IMR-90 (cell line): ENCODE measurements at regions not wholly inside any gene's neighbourhood (a gene's known extent, or its start where the extent isn't known, plus 50 kb on each side); places are given as distances from the start of the nearest gene placed in this dataset.

Source experiments
- ATAC-seq: fragments of 200-7000 bp; cut with Tn5 transposase; 2 replicates; pipeline ENCODE4 v1.9.1; 2020; ENCODE audit warnings: low read depth, mild to moderate bottlenecking, moderate library complexity
- BruUV-seq: library from RNA; stranded (reverse); fragments of 400-500 nt; replicated peaks from 2 replicates; lab custom pipeline; 2021; lab: Mats Ljungman, UMichigan
- CTCF ChIA-PET: fragments of 300-600 bp; formaldehyde crosslinking; extraction: SDS; loops from one replicate; lab custom pipeline; 2021; ENCODE audit warnings: antibody characterized with exemption; lab: Yijun Ruan, JAX
- POLR2A ChIA-PET: fragments of 300-600 bp; sonication (Branson Sonifier 250); formaldehyde crosslinking; loops from one replicate; lab custom pipeline; 2022; ENCODE audit warnings: antibody characterized with exemption; ENCODE audit not compliant: unreplicated experiment; lab: Charles Lee
- DNase-seq: peaks from one replicate; pipeline ENCODE4 v3.0.0; 2013
- H2AFZ ChIP-seq: replicated peaks from 2 replicates; pipeline ENCODE3; 2013; ENCODE audit warnings: low read length, mild to moderate bottlenecking; ENCODE audit not compliant: poor library complexity
- H2AK5ac ChIP-seq: 2 replicates; pipeline ENCODE4 v1.6.1; 2013; ENCODE audit warnings: low read depth, low read length, inconsistent platforms
- H2AK9ac ChIP-seq: replicated peaks from 2 replicates; pipeline ENCODE3; 2013; ENCODE audit warnings: mild to moderate bottlenecking, low read depth, low read length, moderate library complexity; ENCODE audit not compliant: poor library complexity
- H2BK120ac ChIP-seq: 2 replicates; pipeline ENCODE4 v1.6.1; 2013; ENCODE audit warnings: low read depth, low read length, inconsistent platforms
- H2BK15ac ChIP-seq: 3 replicates; pipeline ENCODE4 v1.6.1; 2013; ENCODE audit warnings: low read depth, low read length, inconsistent platforms
- H2BK20ac ChIP-seq: 2 replicates; pipeline ENCODE4 v1.6.1; 2013; ENCODE audit warnings: low read depth, mild to moderate bottlenecking, inconsistent platforms, low read length, moderate library complexity
- H2BK5ac ChIP-seq: 2 replicates; pipeline ENCODE4 v1.6.1; 2013; ENCODE audit warnings: mild to moderate bottlenecking, low read depth, low read length, inconsistent platforms; ENCODE audit not compliant: poor library complexity, severe bottlenecking
- H3K14ac ChIP-seq: replicated peaks from 2 replicates; pipeline ENCODE4 v1.6.1; 2013; ENCODE audit warnings: low read depth, low read length, inconsistent platforms
- H3K18ac ChIP-seq: 2 replicates; pipeline ENCODE4 v1.6.1; 2013; ENCODE audit warnings: low read depth, low read length, control low read depth
- H3K23ac ChIP-seq: 2 replicates; pipeline ENCODE4 v1.6.1; 2013; ENCODE audit warnings: low read depth, low read length, inconsistent platforms
- H3K27ac ChIP-seq: 2 replicates; pipeline ENCODE4 v1.5.1; 2013; ENCODE audit warnings: mild to moderate bottlenecking, control low read depth, low read length; ENCODE audit not compliant: insufficient read depth
- H3K27me3 ChIP-seq: 2 replicates; pipeline ENCODE4 v1.6.1; 2013; ENCODE audit warnings: low read length; ENCODE audit not compliant: control insufficient read depth, insufficient read depth
- H3K36me3 ChIP-seq: 2 replicates; pipeline ENCODE4 v1.6.1; 2013; ENCODE audit warnings: low read length, mixed read lengths; ENCODE audit not compliant: control insufficient read depth, insufficient read depth
- H3K4ac ChIP-seq: 2 replicates; pipeline ENCODE4 v1.6.1; 2013; ENCODE audit warnings: low read depth, low read length, inconsistent platforms
- H3K4me1 ChIP-seq: 2 replicates; pipeline ENCODE4 v1.6.1; 2013; ENCODE audit warnings: low read length, mixed read lengths; ENCODE audit not compliant: control insufficient read depth, insufficient read depth
- H3K4me2 ChIP-seq: 2 replicates; pipeline ENCODE4 v1.6.1; 2013; ENCODE audit warnings: low read depth, mild to moderate bottlenecking, control low read depth, low read length, moderate library complexity
- H3K4me3 ChIP-seq: 2 replicates; pipeline ENCODE4 v1.5.1; 2013; ENCODE audit warnings: low read depth, mild to moderate bottlenecking, control low read depth, low read length, moderate library complexity; ENCODE audit not compliant: insufficient read depth
- H3K56ac ChIP-seq: 2 replicates; pipeline ENCODE4 v1.6.1; 2013; ENCODE audit warnings: low read length, inconsistent platforms; ENCODE audit not compliant: insufficient read depth; ENCODE audit errors: extremely low read depth
- H3K79me1 ChIP-seq, 2 experiments: 2 replicates each; pipeline ENCODE4 v1.6.1; 2013; ENCODE audit warnings: low read length in 2 of 2, inconsistent platforms in 1 of 2, low read depth in 1 of 2
- H3K9ac ChIP-seq: 2 replicates; pipeline ENCODE4 v1.6.1; 2013; ENCODE audit warnings: low read depth, low read length, control low read depth
- H3K9me1 ChIP-seq: 2 replicates; pipeline ENCODE4 v1.6.1; 2013; ENCODE audit warnings: low read length, inconsistent platforms; ENCODE audit not compliant: insufficient read depth
- H3K9me3 ChIP-seq: 2 replicates; pipeline ENCODE4 v1.6.1; 2013; ENCODE audit warnings: low read length; ENCODE audit not compliant: control insufficient read depth, insufficient read depth
- H4K20me1 ChIP-seq: 2 replicates; pipeline ENCODE4 v1.6.1; 2013; ENCODE audit warnings: low read length, inconsistent platforms; ENCODE audit not compliant: insufficient read depth
- H4K5ac ChIP-seq: 2 replicates; pipeline ENCODE4 v1.6.1; 2013; ENCODE audit warnings: mild to moderate bottlenecking, low read depth, low read length, control low read depth
- H4K8ac ChIP-seq, 2 experiments: 2 replicates each; pipeline ENCODE4 v1.6.1; 2013; ENCODE audit warnings: low read depth in 2 of 2, low read length in 2 of 2, control low read depth in 1 of 2, inconsistent platforms in 1 of 2
- H4K91ac ChIP-seq: 2 replicates; pipeline ENCODE4 v1.6.1; 2013; ENCODE audit warnings: low read depth, low read length, inconsistent platforms; ENCODE audit not compliant: insufficient read depth
- BHLHE40 ChIP-seq: fragments of 150-350 bp; IDR thresholded peaks from 2 replicates; pipeline ENCODE4 v1.6.1; 2016; ENCODE audit warnings: mild to moderate bottlenecking, low read depth, low read length
- CEBPB ChIP-seq: IDR thresholded peaks from 2 replicates; pipeline ENCODE4 v1.6.1; 2012; ENCODE audit warnings: low read depth, low read length, improper control_type of control experiment
- RAD21 ChIP-seq: IDR thresholded peaks from 2 replicates; pipeline ENCODE4 v1.6.1; 2012; ENCODE audit warnings: low read length, improper control_type of control experiment
- WGBS, 2 experiments: methylation state at CpG; one replicate each; pipeline versions ENCODE4 v1.1.5 to v1.1.7; 2013; ENCODE audit warnings: missing lambda C conversion rate in 2 of 2; ENCODE audit not compliant: insufficient read length in 1 of 2; ENCODE audit errors: extremely low coverage in 2 of 2; 5-methylcytosine and 5-hydroxymethylcytosine counted together
- dilution Hi-C: fragments of 300-500 bp; cut with HindIII; formaldehyde crosslinking; loops from one replicate; pipeline ENCODE4 v1.14.3; 2018; ENCODE audit warnings: low sequenced_read_pairs; ENCODE audit not compliant: unreplicated experiment
- in situ Hi-C: fragments of 300-500 bp; cut with MboI; formaldehyde crosslinking; loops from 3 replicates; pipeline ENCODE4 v1.14.3; 2019; ENCODE audit warnings: low sequenced_read_pairs, inconsistent platforms, mixed read lengths
- intact Hi-C: fragments of 100-400 bp; cut with micrococcal nuclease; formaldehyde crosslinking; loops from 2 replicates; pipeline ENCODE4 v1.10.0; 2022

- Histone ChIP-seq H3K56ac (no peak overlapping the region), H4K8ac (no peak overlapping the region), H3K27ac (no peak overlapping the region), H3K36me3 (no peaks in the 10 kb centered on the region), H3K4me1 (no peaks in the 10 kb centered on the region), H2AK9ac (no peak overlapping the region), H3K23ac (no peak overlapping the region), H3K79me1 (no peaks in the 10 kb centered on the region), H2BK20ac (no peak overlapping the region), H3K18ac (no peak overlapping the region), H3K4me2 (no peak overlapping the region), H4K91ac (no peak overlapping the region), H3K14ac (no peak overlapping the region), H2BK120ac (no peak overlapping the region), H4K20me1 (no peaks in the 10 kb centered on the region), H2BK5ac (no peak overlapping the region), H3K27me3 (no peaks in the 10 kb centered on the region), H3K9ac (no peak overlapping the region), H3K9me3 (peaks cover 30% of the 10 kb centered on the region), H3K4ac (no peak overlapping the region), H4K5ac (no peak overlapping the region), H3K9me1 (no peaks in the 10 kb centered on the region), H3K4me3 (no peak overlapping the region), H2AK5ac (no peak overlapping the region), H2BK15ac (no peak overlapping the region), H2AFZ (no peak overlapping the region)
- dilution Hi-C loops (no loop called here), in situ Hi-C loops (no loop called here), intact Hi-C loops (no loop called here)
- ChIA-PET POLR2A (no interaction called here), CTCF (no interaction called here)
- no peak for DNase-seq
- WGBS, 2 experiments, result 75% methylated on average over 14 of the region's 35 CpGs; no CpG with 5 or more reads in 1 of the 2 experiments
- TF ChIP-seq CEBPB (no peak), BHLHE40 (no peak), RAD21 (no peak)
- no TSS peak for BruUV-seq
- no peak for ATAC-seq
Observed at GRCh38 chr6:169898788-169899480, 147.5 kb downstream of the ERMARD start.
